ENCODE measurements at regions not wholly inside any gene's neighbourhood (a gene's known extent, or its start where the extent isn't known, plus 50 kb on each side); places are given as distances from the start of the nearest gene placed in this dataset.
A peak's percentile ranks its signal among the peaks of the same experiment; 100 is the strongest.

DNA sequence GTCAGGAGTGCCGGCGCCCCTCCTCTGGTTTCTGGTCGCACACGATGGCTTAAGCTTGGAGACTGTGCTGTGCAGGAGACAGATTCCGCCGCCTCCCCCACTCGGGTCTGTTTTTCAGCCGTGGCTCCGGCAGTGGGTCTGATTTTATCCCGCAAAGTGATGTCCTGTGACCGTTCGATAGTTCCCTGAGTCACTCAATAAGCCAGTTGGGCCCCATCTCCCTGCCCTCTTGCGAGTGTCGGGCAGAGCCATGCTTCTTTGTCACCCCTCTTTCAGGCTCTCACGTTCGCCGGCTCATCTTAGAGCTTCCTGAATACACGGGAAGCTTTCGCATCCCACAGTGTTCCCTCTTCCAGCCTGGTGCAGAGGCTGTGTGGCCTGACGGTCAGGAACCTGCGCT is 127.8 kb upstream of the RFLNA start:
- DNase-seq = no peak

GRCh38 chr12:124168016-124168786 is 126.7 kb upstream of the RFLNA start:
- no peak for DNase-seq

GRCh38 chr12:124169577-124170284 is 125.2 kb upstream of the RFLNA start:
- DNase-seq = no peak

DNA sequence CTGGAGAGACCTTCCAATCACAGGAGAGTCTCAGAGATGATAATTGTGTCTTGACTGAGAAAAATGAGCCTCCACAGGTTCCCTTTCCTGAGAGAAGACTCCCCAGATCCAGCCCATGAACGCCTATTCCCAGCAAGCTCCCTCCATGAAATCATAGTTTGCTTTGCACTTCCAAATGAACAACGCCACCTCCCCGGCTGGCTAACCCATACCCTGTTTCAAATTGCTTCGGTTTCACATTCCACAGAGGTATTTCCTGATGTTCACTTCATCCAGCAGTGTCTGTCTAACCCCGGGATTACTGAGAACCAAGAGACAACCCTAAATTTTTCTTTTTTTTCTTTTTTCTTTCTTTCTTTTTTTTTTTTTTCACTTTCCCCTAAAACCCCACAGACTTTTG is 124.1 kb upstream of the RFLNA start:
- no peak for DNase-seq

DNA sequence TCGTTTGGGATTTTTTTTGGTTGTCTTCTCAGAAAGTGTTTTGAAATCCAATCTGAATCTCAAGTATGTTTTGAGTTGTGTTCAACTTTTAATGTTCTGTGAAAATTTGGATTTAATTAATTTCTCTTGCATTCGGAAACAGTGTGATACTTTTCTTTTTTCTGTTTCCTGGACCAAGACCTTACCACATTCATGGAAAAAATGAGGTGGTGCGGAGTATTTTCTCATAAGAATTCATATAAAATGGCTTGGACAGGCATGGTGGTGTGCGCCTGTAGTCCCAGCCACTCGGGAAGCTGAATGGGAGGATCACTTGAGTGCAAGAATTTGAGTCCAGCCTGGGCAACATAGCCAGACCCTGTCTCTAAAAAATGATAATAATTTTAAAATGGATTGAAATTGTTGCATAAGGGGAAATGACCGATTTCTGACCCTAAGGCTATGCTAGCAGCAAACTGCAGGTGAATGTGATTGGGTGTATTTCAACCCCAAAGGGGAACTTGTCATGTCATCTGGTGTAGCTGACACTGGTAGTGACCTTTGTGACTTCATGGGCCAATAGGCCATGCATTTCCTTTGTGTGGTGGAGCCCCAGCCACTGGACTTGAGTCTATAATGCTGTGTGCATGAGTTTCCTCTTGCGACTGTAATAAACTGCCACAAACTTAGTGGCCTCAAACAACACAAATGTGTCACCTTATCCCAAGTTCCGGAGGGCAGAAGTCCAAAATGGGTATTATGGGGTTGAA is 123.5 kb upstream of the RFLNA start:
- no peak for DNase-seq

GRCh38 chr12:124172636-124173035 is 122.3 kb upstream of the RFLNA start:
- peak in 1 of 2 experiments; percentile 22 for DNase-seq

GRCh38 chr12:124173692-124174091 is 121.2 kb upstream of the RFLNA start:
- no peak for DNase-seq

- no peak for DNase-seq
Measured at GRCh38 chr12:124174451-124175348, 120.2 kb upstream of the RFLNA start.

DNA sequence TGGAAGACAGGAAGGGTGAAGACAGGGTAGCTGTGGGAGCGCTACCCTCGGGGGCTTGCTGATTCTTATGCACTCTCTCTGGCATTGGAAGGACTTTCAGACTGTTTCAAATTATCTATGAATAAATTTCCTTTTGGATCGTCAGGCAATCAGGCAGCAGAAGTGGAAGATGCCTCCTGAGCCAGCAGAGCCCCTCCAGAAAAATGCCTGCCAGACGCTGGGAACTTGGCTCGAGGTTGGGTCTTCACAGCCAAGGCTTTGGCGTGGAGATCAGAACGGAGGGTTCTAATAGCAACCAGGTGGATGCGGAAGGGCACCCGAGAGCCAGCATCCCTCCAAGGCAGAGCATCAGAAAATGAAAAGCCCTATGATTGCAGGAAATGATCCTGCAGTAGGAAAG is 119.2 kb upstream of the RFLNA start:
- no peak for DNase-seq

GRCh38 chr12:124177276-124177950 is 117.5 kb upstream of the RFLNA start:
- no peak for DNase-seq

- DNase-seq = no peak
Measured at GRCh38 chr12:124177951-124178316, 117.0 kb upstream of the RFLNA start.

DNA sequence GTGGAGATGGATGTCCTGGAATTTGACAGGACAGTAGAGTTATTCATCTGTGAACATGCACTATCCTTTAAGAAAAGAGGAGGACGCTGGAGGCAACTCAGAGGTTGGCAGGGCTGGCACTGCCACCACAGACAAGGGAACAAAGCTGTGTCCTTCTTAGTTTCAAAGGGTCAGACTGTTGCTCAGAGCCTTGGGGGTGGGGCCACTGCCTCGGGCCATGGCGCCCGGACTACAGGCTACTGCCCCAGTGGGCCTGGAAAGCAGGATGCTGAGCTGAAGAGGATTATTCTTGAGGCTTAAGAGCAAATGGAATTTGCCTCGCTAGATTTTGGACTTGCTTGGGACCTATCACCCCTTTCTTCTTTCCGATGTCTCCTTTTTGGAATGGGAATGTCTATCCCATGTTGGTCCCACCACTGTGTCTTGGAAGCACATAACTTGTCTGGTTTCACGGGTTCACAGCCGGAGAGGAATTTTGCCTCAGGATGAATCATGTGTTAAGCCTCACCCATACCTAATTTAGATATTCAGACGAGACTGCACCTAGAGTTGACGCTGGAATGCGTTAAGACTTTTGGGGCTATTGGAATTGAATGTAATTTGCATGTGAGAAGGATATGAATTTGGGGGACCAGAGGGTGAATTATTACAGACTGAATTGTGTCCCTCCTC is 114.8 kb upstream of the RFLNA start:
- no peak for DNase-seq

DNA sequence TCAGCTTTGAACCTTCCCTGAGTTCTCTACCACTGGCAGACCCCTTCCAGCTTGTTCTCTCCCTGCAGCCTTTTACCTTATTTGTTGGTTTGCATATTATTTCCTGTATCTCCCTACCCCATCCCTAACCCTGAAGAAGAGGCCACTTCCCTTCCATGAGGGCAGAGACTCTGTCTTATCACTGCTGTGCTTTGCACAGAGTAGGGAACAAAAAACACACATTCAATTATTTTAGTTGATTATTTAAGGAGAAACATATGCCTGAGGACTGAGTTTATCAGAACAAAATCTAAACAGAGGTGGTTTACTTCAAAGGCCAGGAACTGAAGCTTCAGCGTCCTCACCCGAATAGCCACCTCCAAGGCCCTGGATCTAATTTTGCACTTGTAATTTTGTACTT is 111.7 kb upstream of the RFLNA start:
- DNase-seq = no peak

- DNase-seq = no peak
Measured at GRCh38 chr12:124184456-124184855, 110.4 kb upstream of the RFLNA start.

DNA sequence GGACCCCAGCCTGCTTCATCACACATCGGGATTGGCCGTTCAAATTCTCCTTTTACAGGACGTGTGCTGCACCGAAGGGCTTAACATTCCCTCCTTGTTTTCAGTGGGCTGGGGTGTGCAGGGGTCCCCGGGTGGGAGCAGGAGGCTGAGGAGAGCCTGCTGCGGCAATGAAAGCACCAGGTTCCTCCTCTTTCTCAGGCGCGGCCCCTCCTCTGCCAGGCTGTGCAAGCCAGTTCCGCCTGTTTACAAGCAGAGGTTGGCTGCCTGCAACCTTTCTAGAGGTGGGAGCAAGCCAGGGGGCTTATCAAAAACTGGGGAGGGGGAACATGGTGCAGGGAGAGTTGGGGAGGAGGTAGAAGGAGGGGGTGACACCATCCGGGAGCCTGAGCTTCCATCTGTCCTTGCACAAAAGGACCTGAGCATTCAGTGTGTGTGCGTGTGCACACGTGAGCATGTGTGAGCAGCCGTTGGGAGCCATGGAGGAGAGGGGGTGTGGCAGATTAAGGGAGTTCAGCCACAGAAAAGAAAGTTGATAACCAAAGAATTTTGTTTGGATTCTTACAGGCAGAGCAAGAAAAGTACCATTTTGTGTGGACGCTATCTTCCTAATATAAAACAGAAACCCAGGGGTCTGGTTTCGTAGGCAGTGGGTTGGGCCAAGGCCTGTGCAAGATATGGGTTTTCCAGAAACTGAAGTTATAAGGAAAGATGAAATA is 108.8 kb upstream of the RFLNA start:
- no peak for DNase-seq

DNA sequence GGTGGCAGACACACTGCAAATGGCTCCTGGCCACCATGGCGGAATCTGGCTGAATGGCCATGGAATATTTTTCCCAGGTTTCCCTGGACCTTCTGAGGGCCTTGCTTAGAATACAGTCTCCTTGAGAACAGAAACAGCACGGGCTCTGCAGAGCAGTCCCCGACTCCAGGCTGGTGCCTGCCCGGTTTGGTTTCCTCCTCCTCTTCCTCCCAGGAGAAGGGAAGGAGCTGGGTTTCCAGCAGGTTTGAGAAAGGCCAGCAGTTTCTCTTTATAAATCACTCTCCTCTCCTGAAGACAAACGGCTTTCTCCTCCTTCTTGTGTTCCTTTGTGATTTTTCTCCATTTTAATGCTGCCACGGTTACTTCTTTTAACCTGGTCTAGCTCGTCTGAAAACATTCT is 106.8 kb upstream of the RFLNA start:
- DNase-seq = no peak

GRCh38 chr12:124188561-124189405 is 106.1 kb upstream of the RFLNA start:
- DNase-seq = no peak

GRCh38 chr12:124190312-124191023 is 104.4 kb upstream of the RFLNA start:
- DNase-seq = no peak

GRCh38 chr12:124191024-124191359 is 103.9 kb upstream of the RFLNA start:
- no peak for DNase-seq
